Mammary epithelial cell (primary cell): ENCODE measurements at regions not wholly inside any gene's neighbourhood (a gene's known extent, or its start where the extent isn't known, plus 50 kb on each side); places are given as distances from the start of the nearest gene placed in this dataset.

Experiments used
- CTCF ChIP-seq, 2 donors: IDR thresholded peaks in 1 of 2; conservative IDR thresholded peaks in 1 of 2; 2 replicates each; pipeline ENCODE4 v1.5.1; 2011 to 2012; ENCODE audit warnings: inconsistent platforms in 2 of 2, low read length in 2 of 2, mild to moderate bottlenecking in 2 of 2, control low read depth in 1 of 2, low read depth in 1 of 2; ENCODE audit not compliant: insufficient read depth in 1 of 2; ENCODE audit errors: extremely low read depth in 1 of 2
- EZH2 ChIP-seq: IDR thresholded peaks from 2 replicates; pipeline ENCODE4 v1.6.1; 2012; ENCODE audit warnings: low read length, inconsistent platforms, borderline replicate concordance

DNA sequence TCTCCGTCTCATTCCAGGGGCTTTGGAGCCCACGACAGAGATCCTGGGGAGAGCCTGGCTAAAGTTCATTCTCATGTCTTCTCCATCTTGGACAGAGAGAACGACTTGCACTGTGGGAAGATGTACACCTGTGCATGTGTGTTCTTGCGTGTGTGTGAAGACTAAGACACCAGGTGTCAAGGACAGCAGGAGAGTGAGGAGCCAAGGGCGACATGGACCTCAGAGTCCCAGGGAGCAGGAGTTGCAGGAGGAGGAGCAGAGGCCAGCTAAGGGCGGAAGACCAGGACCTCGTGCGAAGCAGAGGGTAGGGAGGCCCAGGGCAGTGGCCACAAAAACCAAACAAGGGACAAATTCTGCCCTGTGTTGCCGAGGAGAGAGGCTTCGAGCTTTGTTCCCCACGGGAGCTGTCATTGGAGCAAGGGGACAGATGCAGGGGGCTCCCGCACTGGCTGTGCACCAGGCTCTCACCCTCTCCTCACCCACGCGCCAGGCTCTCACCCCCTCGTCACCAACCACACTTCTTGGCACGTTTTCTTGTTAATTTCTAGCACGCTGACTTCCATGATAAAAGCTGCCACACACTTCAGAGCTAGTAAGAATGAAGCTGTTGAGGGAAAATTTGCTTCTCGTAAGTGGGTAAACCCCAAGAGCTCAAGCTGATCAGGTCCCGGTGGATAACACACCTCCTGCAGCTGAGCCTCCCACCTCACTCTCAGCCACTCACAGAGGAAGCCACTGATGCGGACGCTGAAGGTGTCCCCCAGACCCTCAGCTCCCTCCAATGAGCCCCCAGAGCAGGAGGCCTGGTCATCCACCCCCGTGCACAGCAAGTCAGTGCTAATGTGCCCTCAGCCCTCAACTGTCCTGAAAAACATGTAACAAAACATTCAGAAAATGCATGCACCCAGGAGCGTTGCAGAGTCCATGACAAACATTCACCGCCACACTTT lies 62.6 kb downstream of the DLL1 start:
- TF ChIP-seq CTCF (conservative IDR thresholded peaks at IDR 0.05 in 1 of 2, IDR thresholded peaks at IDR 0.05 in 1 of 2; ENCODE audit: extremely low read depth in 1 of 2, insufficient read depth in 1 of 2, low read depth in 1 of 2, low read length in 2 of 2) (no peak), EZH2 (no peak)
